K562 (cell line): ENCODE measurements at regions not wholly inside any gene's neighbourhood (a gene's known extent, or its start where the extent isn't known, plus 50 kb on each side); places are given as distances from the start of the nearest gene placed in this dataset.

ENCODE experiments used
- ATAC-seq: fragments of 200-7000 bp; cut with Tn5 transposase; 3 replicates; pipeline ENCODE4 v1.9.1; 2020; ENCODE audit warnings: moderate library complexity
- BruUV-seq: library from RNA; stranded (reverse); fragments of 400-500 nt; replicated peaks from 2 replicates; lab custom pipeline; 2021; lab: Mats Ljungman, UMichigan
- CTCF ChIA-PET: fragments of 300-600 bp; formaldehyde crosslinking; extraction: SDS; loops from one replicate; lab custom pipeline; 2021; ENCODE audit warnings: low intra/inter-chr PET ratio; lab: Yijun Ruan, JAX
- POLR2A ChIA-PET: fragments of 300-600, 350-650 bp; sonication (Branson Sonifier 250); formaldehyde crosslinking; extraction: SDS; loops from one replicate; lab custom pipeline; 2021; ENCODE audit warnings: antibody characterized with exemption, inconsistent platforms; lab: Yijun Ruan, JAX
- DNase-seq, 4 experiments: peaks; one replicate each; pipeline versions ENCODE4 v3.0.0 to v3.0.0-alpha.2; 2011 to 2018; ENCODE audit warnings: low spot score in 3 of 4, mixed read lengths in 3 of 4; ENCODE audit errors: extremely low read depth in 1 of 4
- FAIRE-seq: peaks from 2 replicates; lab custom pipeline; 2011; peaks lifted over from hg19 to GRCh38; lab: Jason Lieb, UNC
- H2AFZ ChIP-seq: 2 replicates; pipeline ENCODE4 v1.6.0; 2011; ENCODE audit warnings: low read depth, low read length, control low read depth, inconsistent platforms
- H3K27ac ChIP-seq: fragments of 200-600 bp; 3 replicates; pipeline ENCODE4 v1.8.0; 2011; ENCODE audit warnings: low read depth, mild to moderate bottlenecking, control low read depth, inconsistent platforms, low read length, moderate library complexity, mixed read lengths; ENCODE audit errors: extremely low read depth
- H3K27me3 ChIP-seq, 2 experiments: fragments of 300-600 bp in 1 of 2; 2 replicates in 1 of 2; 3 replicates in 1 of 2; pipeline versions ENCODE4 v1.6.0 to v1.8.0; 2011; ENCODE audit warnings: inconsistent platforms in 2 of 2, low read length in 2 of 2, mild to moderate bottlenecking in 1 of 2, mixed read lengths in 1 of 2, moderate library complexity in 1 of 2; ENCODE audit not compliant: control insufficient read depth in 2 of 2, insufficient read depth in 2 of 2
- H3K36me3 ChIP-seq: fragments of 300-600 bp; 3 replicates; pipeline ENCODE4 v1.8.0; 2011; ENCODE audit warnings: mild to moderate bottlenecking, low read length, inconsistent platforms; ENCODE audit not compliant: control insufficient read depth, insufficient read depth
- H3K4me1 ChIP-seq, 2 experiments: fragments of 200-600 bp in 1 of 2; replicated peaks in 1 of 2; 2 replicates in 1 of 2; 3 replicates in 1 of 2; pipeline versions ENCODE4 v1.5.1 to v1.8.0; 2011; ENCODE audit warnings: inconsistent platforms in 2 of 2, low read length in 2 of 2, mild to moderate bottlenecking in 1 of 2, mixed read lengths in 1 of 2, moderate library complexity in 1 of 2; ENCODE audit not compliant: control insufficient read depth in 2 of 2, insufficient read depth in 2 of 2
- H3K4me2 ChIP-seq: 2 replicates; pipeline ENCODE4 v1.6.1; 2011; ENCODE audit warnings: low read length, control low read depth, inconsistent platforms, mixed read lengths; ENCODE audit not compliant: insufficient read depth
- H3K4me3 ChIP-seq: fragments of 200-600 bp; sonication (generic), shearing (Covaris generic); 2 replicates; pipeline ENCODE4 v1.5.1; 2016; ENCODE audit warnings: control low read depth, inconsistent platforms
- H3K79me2 ChIP-seq: fragments of 200-600 bp; 3 replicates; pipeline ENCODE4 v1.8.0; 2011; ENCODE audit warnings: low read length, inconsistent platforms; ENCODE audit not compliant: control insufficient read depth, insufficient read depth
- H3K9ac ChIP-seq, 2 experiments: 2 replicates each; pipeline versions ENCODE4 v1.6.0 to v1.6.1; 2011; ENCODE audit warnings: low read depth in 2 of 2, low read length in 2 of 2, control low read depth in 1 of 2, inconsistent platforms in 1 of 2, mild to moderate bottlenecking in 1 of 2, mixed read lengths in 1 of 2; ENCODE audit not compliant: insufficient read depth in 1 of 2
- H3K9me1 ChIP-seq: one replicate; pipeline ENCODE4 v1.6.0; 2011; ENCODE audit warnings: inconsistent platforms, mild to moderate bottlenecking, low read length, moderate library complexity; ENCODE audit not compliant: control insufficient read depth, insufficient read depth
- H3K9me3 ChIP-seq: replicated peaks from 2 replicates; pipeline ENCODE4 v1.5.1; 2011; ENCODE audit warnings: low read depth, low read length, inconsistent platforms; ENCODE audit not compliant: control insufficient read depth, insufficient read depth
- H4K20me1 ChIP-seq: replicated peaks from 2 replicates; pipeline ENCODE4 v1.6.1; 2011; ENCODE audit warnings: low read length, inconsistent platforms, mixed read lengths; ENCODE audit not compliant: control insufficient read depth, insufficient read depth
- ASH1L ChIP-seq: fragments of 450-650 bp; IDR thresholded peaks from 2 replicates; pipeline ENCODE4 v1.6.1; 2018; ENCODE audit warnings: borderline replicate concordance, mild to moderate bottlenecking, low read depth; ENCODE audit not compliant: partially characterized antibody
- ATF3 ChIP-seq, 2 experiments: fragments of 450-650 bp in 1 of 2; sonication (generic) in 1 of 2; formaldehyde crosslinking in 1 of 2; IDR thresholded peaks in 1 of 2; conservative IDR thresholded peaks in 1 of 2; 2 replicates each; pipeline versions ENCODE4 v1.6.1 to v1.8.1; 2016 to 2023; ENCODE audit warnings: mild to moderate bottlenecking in 2 of 2, moderate library complexity in 2 of 2, inconsistent platforms in 1 of 2, missing genetic modification reagents in 1 of 2
- BDP1 ChIP-seq: IDR thresholded peaks from 3 replicates; pipeline ENCODE4 v1.6.1; 2011; ENCODE audit not compliant: insufficient read length, insufficient read depth
- KLF1 ChIP-seq: fragments of 450-650 bp; IDR thresholded peaks from 2 replicates; pipeline ENCODE4 v1.6.1; 2016; ENCODE audit warnings: missing genetic modification characterization, missing compliant biosample characterization
- RERE ChIP-seq: sonication (generic); formaldehyde crosslinking; IDR thresholded peaks from 2 replicates; pipeline ENCODE4 v1.8.0; 2023; ENCODE audit warnings: missing genetic modification reagents, mild to moderate bottlenecking, borderline replicate concordance
- SMAD3 ChIP-seq: fragments of 450-650 bp; formaldehyde crosslinking; conservative IDR thresholded peaks from 2 replicates; pipeline ENCODE4 v1.4.0; 2020; ENCODE audit warnings: mild to moderate bottlenecking
- TOE1 ChIP-seq, 2 experiments: fragments of 450-650 bp in 1 of 2; sonication (generic) in 1 of 2; formaldehyde crosslinking in 1 of 2; IDR thresholded peaks; 2 replicates each; pipeline versions ENCODE4 v1.7.1 to v1.8.0; 2016 to 2022; ENCODE audit warnings: borderline replicate concordance in 2 of 2, mild to moderate bottlenecking in 2 of 2, antibody characterized with exemption in 1 of 2, inconsistent platforms in 1 of 2, low read depth in 1 of 2, missing genetic modification reagents in 1 of 2, moderate library complexity in 1 of 2
- WGBS: fragments of 100-300 bp; shearing (Covaris generic); methylation state at CpG from one replicate; pipeline ENCODE4 v1.1.6; 2016; ENCODE audit warnings: low coverage, mixed read lengths; ENCODE audit not compliant: insufficient coverage; ENCODE audit errors: missing lambda C conversion rate; 5-methylcytosine and 5-hydroxymethylcytosine counted together
- in situ Hi-C: fragments of 300-500 bp; cut with MboI; formaldehyde crosslinking; loops from 4 replicates; pipeline ENCODE4 v1.15.0; 2018; ENCODE audit warnings: inconsistent platforms, mixed read lengths
- intact Hi-C: fragments of 100-400 bp; cut with micrococcal nuclease; formaldehyde crosslinking; loops from 2 replicates; pipeline ENCODE4 v1.14.2; 2022
- TF ChIP-seq, protein P1 (sequence below): sonication (generic); formaldehyde crosslinking; IDR thresholded peaks from 2 replicates; pipeline ENCODE4 v1.8.0; 2022; ENCODE audit warnings: mild to moderate bottlenecking, missing genetic modification reagents
- TF ChIP-seq, protein P2 (sequence below), 2 experiments: fragments of 450-650 bp in 1 of 2; sonication (generic) in 1 of 2; formaldehyde crosslinking; conservative IDR thresholded peaks; 2 replicates each; pipeline versions ENCODE4 v1.4.0 to v1.8.1; 2020 to 2022; ENCODE audit warnings: mild to moderate bottlenecking in 1 of 2, missing genetic modification reagents in 1 of 2
- TF ChIP-seq, protein P3 (sequence below): sonication (generic); formaldehyde crosslinking; IDR thresholded peaks from 2 replicates; pipeline ENCODE4 v1.8.1; 2023; ENCODE audit warnings: mild to moderate bottlenecking, missing genetic modification reagents

DNA sequence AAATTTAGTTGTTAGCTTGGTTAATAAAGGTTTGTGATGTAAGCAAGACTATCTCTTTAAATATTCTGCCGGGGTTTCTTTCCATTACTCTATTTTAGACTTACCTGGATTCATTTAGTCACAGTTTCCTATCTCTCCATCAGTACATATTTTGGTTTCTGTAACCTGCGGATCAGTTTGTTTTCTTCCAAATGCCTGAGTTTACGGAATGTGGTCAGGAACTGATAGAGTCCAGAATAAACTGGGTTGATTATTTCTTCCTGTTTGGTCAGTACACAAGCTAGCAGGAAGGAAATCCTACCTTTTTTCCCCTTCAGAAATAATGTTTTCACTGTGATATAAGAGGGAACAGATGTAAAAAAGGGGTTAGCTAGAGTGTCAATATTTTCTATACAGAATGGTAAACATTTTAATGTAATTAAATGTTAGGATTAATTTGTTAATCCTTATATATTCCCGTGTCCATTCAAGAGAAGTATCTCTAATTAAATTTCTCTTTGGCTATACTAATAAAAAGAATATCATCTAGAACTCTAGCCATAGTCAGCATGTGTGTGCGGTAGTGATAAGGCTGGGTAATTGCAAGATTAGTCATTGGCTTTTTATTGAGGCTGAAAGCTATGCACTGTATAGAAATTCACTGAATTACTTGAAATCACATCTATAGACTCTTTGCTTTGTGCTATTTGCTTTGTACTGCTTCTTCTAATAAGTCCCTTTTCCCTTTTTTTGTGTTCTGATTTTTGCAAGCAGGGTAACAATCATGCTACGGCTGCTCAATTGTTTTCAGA lies 144.7 kb upstream of the ADGRL4 start:
- ChIA-PET POLR2A (no interaction called here), CTCF (no interaction called here)
- H3K27ac ChIP-seq: no peak overlapping the region
- H4K20me1 ChIP-seq: no peaks in the 10 kb centered on the region
- ATAC-seq (no peak), FAIRE-seq (no peak), DNase-seq (no peak)
- in situ Hi-C loops (no loop called here), intact Hi-C loops (no loop called here)
- H3K9me3 ChIP-seq: no peaks in the 10 kb centered on the region; the same call in 1 of the 2 replicates
- H3K27me3 ChIP-seq: no peaks in the 10 kb centered on the region
- H3K4me3 ChIP-seq: no peak overlapping the region
- no peak overlapping the region for H3K4me2 ChIP-seq
- H3K9ac ChIP-seq: no peak overlapping the region
- 0% methylated on average over 6 of the region's 6 CpGs for WGBS
- H2AFZ ChIP-seq: no peak overlapping the region
- H3K9me1 ChIP-seq: no peaks in the 10 kb centered on the region
- no peaks in the 10 kb centered on the region for H3K36me3 ChIP-seq
- no TSS peak for BruUV-seq
- H3K79me2 ChIP-seq: no peaks in the 10 kb centered on the region
- no peaks in the 10 kb centered on the region for H3K4me1 ChIP-seq
- TF ChIP-seq, protein P1, sequence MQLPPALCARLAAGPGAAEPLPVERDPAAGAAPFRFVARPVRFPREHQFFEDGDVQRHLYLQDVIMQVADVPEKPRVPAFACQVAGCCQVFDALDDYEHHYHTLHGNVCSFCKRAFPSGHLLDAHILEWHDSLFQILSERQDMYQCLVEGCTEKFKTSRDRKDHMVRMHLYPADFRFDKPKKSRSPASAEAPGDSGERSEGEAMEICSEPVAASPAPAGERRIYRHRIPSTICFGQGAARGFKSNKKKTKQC (CRISPR knock-in tag): no peak
- TF ChIP-seq SMAD3 (CRISPR knock-in tag) (no peak), TOE1 (IDR thresholded peaks at IDR 0.05; ENCODE audit: borderline replicate concordance) (no peak), TOE1 (CRISPR knock-in tag; IDR thresholded peaks at IDR 0.05; ENCODE audit: borderline replicate concordance, low read depth) (no peak), ASH1L (no peak), BDP1 (no peak), KLF1 (tag) (no peak), ATF3 (IDR thresholded peaks at IDR 0.05) (no peak), ATF3 (CRISPR knock-in tag; conservative IDR thresholded peaks at IDR 0.05) (no peak), RERE (CRISPR knock-in tag) (no peak)
- TF ChIP-seq, protein P2, sequence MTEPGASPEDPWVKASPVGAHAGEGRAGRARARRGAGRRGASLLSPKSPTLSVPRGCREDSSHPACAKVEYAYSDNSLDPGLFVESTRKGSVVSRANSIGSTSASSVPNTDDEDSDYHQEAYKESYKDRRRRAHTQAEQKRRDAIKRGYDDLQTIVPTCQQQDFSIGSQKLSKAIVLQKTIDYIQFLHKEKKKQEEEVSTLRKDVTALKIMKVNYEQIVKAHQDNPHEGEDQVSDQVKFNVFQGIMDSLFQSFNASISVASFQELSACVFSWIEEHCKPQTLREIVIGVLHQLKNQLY (CRISPR knock-in tag; conservative IDR thresholded peaks at IDR 0.05): no peak
- TF ChIP-seq, protein P3, sequence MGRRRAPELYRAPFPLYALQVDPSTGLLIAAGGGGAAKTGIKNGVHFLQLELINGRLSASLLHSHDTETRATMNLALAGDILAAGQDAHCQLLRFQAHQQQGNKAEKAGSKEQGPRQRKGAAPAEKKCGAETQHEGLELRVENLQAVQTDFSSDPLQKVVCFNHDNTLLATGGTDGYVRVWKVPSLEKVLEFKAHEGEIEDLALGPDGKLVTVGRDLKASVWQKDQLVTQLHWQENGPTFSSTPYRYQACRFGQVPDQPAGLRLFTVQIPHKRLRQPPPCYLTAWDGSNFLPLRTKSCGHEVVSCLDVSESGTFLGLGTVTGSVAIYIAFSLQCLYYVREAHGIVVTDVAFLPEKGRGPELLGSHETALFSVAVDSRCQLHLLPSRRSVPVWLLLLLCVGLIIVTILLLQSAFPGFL: no peak
